Limb (tissue), 2 donors: ENCODE measurements at regions not wholly inside any gene's neighbourhood (a gene's known extent, or its start where the extent isn't known, plus 50 kb on each side); places are given as distances from the start of the nearest gene placed in this dataset.
A peak's percentile ranks its signal among the peaks of the same experiment; 100 is the strongest.

Experiments used
- DNase-seq, 2 donors: peaks; one replicate each; pipeline ENCODE4 v3.0.0-alpha.2; 2016; ENCODE audit errors: extremely low spot score in 2 of 2

DNA sequence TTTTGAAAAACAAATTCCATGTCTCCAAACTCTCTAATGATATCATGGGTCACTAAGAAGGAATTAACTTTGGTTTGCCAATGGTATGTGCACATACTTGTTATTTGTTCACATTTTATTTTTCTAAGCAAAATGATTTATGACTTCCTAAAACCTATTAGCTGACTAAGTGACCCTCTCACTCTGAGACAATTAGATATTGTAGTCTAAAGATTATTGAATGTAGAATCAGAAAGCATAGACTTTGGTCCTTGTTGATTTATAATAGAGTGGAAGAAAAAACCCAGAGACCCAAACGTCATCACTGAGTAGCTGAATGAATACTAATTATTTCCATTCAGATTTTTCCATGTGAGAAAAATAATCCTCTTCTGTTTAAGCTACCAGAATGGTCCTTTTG is 243.5 kb upstream of the ANO3 start:
- DNase-seq, result no peak

DNA sequence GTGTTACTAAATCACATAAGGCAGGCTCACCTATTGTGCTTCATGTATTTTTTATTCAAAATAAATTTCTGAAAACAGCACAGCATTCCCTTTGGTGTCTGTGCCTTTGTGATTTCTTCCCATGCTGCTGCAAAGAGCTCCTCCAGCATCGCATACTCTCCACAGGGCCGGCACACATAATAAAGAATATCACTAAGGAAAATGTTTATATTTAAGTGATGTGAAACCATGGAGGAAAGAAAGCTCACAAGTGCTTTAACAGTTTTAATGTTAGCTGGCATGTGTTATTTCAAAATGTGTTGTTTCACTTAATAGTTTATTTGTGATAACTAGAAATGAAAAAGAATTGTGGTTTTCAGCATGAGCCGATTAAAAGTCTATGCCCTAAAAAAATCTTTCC is 241.3 kb upstream of the ANO3 start:
- no peak for DNase-seq

DNA sequence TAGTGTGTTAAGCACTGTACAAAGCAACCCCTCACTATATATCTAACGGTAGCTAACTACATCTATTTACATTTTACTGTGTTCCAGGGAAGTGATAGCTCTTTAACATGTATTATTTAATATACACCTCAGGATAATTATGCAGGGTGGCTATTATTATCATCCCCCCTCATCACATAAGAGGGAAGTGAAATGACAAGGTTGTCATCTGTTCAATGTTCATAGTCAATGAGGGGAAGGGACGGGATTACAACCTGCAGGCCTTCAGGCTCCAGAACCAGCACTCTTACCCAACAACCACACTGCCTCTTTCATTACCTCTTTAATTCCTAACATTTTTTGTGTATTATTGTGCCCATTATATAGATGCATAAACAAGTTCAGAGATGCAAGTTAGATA is 238.7 kb upstream of the ANO3 start:
- no peak for DNase-seq

DNA sequence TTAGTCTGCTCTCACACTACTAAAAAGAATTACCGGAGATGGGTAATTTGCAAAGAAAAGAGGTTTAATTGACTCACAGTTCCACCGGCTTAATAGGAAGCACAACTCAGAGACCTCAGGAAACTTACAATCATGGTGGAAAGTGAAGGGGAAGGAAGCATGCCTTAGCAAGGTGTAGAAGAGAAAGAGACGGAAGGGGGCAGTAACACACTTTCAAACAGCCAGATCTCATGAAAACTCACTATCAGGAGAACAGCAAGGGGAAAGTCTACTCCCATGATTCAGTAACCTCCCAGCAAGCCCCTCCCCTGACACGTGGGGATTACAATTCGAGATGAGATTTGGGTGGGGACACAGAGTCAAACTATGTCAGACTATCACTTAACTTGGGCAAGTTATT is 236.6 kb upstream of the ANO3 start:
- no peak for DNase-seq

DNA sequence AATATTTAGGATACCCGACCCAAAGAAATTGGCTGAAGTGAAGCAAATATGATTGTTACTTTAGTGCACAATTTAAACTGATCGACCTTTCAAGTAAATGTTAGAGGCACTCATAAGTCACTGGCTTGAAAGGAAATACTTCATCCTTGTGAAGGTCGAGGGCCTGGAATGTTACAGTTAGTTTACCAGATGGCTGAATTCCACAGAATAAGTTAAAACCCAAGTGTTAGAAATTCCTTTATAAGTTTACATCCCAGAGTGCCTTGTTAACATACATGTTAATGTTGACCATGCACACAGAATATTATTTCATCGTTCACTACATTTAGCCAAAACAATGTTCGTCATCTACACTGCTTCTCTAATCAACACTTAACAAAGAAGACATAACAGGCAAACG is 235.5 kb upstream of the ANO3 start:
- no peak for DNase-seq

DNA sequence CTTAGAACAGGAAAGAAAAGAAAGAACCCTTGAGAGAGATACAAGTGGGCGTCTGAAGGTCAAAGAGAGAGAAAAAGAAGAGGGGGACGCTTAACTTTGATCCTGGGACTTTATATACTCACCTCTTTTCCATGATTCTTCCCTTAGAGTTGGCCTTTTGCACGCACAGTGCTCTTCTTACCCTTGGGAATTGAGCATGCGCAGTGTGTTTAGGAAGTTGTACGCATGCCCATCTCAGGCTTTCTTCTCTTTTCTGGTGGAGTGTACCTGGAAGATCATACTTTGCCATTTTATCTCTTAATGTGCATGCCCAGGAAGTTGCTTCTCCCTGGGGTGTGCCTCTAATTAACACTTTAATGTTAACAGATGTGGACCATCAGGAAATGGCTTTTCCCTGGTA is 229.6 kb upstream of the ANO3 start:
- DNase-seq, result no peak

DNA sequence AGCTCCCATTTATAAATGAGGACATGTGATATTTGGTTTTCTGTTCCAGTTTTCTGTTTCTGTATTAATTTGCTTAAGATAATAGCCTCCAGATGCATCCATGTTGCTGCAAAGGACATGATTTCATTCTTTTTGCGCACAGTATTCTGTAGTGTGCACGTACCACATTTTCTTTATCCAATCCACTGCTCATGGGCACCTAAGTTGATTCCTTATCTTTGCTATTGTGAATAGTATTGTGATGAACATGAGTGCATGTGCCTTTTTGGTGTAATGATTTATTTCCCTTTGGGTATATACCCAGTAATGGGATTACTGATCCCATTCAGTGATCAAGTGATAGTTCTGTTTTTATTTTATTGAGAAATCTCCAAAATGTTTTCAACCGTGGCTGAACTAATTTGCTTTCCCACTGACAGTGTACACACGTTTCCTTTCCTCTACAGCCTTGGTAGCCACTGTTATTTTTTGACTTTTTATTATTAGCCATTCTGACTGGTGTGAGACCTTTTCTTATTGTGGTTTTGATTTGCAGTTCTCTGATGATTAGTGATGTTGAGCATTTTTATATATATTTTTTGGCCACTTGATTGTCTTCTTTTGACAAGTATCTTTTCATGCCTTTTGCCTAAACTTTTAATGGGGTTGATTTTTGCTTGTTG is 226.0 kb upstream of the ANO3 start:
- DNase-seq, result no peak

DNA sequence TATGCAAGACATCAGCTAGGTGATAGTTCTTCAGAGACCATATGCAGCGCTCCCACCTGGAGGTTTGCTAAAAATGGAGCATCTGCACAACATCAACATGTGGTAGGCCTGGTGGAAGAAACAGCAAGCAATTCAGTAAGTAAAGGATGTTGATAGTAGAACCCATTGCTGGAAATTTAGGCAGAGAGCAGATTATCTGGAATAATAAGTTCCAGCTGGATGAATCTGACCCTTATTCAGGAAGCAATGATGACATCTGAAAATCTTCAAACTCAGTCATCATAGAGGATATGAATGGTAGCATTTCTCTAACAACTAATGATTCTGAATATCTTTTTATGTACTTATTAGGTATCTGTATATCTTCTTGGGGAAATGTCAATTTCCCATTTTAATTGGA is 225.2 kb upstream of the ANO3 start:
- no peak for DNase-seq

DNA sequence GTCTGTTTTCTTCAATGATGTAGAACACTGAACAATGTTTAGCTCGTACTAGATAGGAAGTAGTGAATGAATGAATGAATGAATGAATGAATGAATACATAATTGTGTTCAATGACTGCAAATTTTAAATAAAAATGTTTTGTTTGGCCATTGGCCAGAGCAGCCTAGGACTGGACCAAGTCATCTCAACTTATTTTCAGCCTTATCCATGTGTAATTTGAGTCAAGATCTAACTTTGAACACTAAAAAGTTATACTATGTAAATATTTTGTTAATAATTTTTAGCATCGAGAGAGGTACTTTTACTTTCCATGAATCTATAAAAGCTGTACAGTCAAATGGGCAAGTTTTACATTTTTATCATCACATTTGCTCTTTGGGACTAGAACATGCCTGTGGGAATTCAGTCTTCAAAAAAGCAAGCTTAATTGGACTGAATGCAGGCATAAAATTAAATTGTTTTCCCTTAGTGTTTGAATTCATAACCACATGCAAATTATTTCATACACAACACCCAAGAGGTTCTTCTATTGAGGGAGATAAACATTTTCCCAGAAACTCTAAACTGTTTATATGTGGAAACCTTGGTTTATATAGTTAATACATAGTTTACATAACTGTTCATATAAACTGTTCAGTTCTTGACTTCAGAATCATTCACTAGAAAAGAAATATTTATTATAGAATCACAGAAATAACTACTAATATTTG is 222.1 kb upstream of the ANO3 start:
- no peak for DNase-seq

DNA sequence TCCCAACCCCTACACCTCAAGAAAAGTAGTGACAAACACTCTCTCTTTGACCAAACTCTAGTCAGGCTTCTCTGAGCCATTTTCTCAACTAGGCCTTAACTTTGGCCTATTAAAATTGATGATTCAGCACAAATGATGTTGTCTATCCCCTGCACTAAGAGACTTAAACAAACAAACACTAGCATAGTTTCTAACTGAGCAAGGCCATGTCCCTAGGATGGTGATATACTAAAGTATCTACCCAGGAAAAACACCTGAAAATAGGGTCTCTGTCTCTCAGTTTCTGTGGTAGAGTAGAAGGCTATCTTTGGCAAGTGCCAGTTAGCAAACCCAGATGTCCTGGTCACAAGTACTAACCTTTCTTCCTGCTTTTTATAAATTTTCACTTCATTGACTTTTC is 219.7 kb upstream of the ANO3 start:
- DNase-seq, result no peak

DNA sequence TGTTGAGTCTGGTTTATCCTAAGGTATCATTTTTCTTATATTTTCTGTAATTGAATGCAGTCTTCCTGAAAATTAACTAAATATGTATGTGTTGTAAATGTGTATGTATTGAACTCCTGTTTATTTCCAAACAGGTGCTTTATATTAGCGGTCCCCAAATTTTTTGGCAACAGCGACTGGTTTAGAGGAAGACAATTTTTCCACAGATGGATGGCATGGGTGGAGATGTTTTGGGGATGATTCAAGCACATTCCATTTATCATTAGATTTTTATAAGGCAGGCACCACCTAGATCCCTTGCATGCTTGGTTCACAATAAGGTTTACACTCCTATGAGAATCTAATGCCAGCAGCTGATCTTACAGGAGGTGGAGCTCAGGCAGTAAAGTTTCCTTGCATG is 210.5 kb upstream of the ANO3 start:
- no peak for DNase-seq

DNA sequence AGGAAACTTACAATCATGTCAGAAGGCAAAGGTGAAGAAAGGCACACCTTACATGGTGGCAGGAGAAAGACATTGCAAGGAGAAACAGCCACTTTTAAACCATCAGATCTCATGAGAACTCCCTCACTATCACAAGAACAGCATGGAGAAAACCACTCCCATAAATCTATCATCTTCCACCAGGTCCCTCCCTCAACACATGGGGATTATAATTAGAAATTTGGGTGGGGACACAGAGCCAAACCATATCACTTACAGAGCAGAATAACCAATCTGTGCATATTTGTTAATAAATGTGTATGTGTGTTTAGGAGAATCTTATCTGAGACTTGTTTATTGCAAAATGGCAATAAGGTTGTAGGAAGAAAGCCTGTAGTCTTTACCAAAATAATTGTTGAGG is 205.2 kb upstream of the ANO3 start:
- no peak for DNase-seq

DNA sequence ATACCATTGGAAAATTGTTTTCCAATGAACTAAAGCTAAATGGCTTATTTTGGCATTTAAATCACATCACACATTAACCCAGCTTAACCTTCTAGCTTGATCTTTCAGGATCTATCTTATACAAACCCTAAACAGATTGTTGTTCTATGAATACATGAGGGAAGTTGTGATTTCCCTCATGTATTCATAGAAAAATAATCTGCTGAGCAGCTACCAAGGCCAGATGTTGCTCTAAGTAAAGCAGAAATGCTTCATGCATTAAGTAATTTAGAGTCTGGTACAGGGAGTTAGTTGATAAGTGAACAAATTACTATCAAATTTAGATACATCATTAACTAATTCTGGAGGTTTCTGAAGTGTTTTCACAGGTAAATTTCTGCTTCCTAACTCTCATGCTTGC is 204.6 kb upstream of the ANO3 start:
- DNase-seq, result no peak

DNA sequence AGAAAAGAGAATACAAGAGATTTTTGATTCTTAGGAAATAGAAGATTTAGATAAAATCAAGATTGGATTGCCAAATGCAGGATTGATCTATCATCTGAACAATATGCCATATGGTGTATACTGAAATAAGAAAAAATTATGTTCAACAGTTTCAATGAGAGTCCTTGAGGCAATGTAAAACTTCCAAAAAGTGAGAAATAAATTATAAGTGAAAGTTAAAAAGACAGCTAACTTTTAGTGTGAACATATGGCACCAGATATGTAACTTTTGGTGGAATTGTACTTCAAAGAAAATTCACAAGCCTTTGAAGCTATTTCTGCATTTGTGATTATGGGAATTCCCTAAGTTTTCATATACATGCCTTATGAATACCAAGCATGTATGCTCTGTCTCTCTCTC is 200.5 kb upstream of the ANO3 start:
- no peak for DNase-seq

DNA sequence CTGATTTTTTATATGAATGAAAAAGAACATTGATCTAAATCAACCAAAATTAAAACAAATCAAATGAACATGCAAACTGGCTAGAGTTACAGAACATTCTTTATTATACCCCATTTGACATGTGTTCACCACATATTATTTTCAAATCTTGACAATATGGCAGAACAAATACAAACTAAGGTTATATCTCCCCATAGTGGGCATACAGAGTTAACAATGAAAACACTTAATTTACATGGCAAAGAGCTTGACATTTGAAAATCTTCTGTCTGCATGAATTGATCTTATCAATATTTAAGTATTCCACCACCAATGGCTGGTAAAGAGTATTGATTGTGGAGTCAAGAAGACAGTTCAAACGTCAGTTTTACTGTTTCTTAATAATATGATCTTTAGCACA is 197.9 kb upstream of the ANO3 start:
- no peak for DNase-seq

DNA sequence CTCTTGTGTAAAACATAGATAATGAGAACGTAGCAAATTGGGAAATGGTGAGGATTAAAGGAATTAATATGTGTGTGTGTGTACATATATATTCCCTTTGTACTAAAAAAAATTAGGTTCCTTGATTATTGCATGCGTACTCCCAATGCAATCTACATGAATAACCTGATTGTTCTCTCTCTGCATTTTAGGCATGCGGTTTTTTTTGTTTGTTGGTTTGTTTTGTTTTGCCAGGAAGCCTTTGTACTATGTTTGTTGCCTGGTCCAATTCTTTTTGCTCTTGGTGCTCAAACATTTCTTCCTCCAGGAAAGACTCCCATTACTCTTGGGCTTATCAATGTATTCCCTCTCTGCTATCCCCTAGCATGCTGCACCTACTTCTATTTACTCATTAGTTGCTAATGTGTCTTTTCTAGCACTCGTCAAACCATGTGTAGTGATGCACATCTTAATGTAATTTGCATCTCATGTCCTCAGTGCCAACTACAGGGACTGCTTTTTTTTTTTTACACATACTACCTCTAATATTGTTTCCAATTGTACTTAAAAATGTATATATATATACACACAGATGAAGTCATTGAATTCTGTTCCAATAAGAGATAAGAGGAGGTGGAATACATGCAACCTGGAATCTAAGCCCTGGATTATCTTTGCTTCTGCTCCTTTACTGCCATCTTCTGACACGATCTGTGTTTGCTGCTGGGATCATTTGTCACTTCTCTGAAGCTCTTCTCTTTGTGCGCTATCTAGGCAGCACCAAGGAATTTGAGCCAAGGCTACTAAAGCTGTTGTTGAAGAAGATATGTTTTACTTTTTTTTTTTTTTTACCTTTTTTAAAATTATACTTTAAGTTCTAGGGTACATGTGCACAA is 197.2 kb upstream of the ANO3 start:
- DNase-seq, result peak in 1 of 2 donors; percentile 30

DNA sequence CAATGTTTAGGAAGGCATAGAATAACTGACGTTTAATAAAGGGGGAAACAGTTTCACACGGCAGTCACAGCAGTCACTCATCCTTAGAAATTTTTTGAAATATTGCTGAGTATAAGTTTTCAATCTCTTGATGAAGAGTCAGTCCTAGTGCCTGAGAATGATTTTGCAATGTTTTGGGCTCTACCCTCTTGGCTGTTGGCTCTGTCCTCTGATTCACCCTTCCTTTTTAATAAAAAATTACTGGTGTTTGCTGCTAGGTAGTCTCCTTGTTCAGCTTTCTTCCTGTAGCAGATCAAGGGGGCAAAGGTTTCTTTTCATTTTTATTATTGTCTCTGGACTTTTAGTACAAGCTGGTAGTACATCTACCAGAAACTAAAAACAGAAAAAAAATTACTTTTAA is 194.3 kb upstream of the ANO3 start:
- DNase-seq, result no peak

DNA sequence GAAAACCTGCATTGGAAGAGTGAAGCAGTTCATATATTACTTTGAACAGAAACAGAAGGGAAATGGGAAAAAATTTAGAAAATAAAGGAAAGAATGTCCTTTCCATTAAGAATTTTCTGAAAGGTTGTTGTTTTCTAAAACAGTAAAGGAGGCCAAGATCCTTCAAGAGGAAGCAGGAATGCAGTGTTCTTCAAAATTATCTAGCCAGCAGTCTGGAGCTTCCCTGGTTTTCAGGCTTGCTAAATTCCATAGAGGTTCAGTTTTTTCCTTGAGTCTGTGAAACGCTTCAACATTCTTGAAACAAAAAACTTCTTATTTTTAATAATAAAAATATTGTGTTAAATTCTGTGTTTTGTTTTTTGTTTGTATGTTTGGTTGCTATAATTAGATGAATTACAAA is 189.0 kb upstream of the ANO3 start:
- DNase-seq, result no peak

DNA sequence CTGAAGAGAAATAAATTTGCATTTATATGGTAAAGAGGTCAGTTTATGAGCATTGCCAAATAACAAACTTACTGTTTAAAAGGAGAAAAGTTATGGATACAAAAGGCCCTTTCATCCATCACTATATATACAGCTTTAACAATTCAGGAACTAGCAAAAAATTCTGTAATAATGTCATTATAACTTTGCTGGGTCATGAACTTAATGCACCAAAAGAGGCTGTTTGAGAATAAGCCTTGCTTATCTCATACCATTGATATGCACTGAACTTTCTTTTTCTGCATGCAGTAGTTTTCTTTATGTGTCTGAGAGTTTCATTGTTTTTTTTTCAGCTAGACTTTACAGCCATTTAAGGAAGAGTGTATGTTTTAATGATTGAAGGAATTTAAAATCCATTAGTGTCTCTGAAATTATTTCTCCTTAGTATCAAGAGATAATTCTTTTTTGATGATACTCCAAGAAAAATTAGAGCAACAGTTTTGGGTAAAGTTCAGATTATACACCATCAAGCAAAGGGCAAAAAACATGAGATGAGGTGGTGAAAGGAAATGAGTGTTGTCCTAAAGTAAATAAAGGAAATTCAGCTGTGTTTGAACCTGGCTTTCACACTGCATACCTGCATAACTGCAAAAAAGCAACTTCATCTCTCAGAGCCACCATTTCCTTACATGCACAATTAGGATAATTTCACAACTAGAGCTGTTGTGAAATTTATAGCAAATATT is 188.2 kb upstream of the ANO3 start:
- DNase-seq, result no peak

DNA sequence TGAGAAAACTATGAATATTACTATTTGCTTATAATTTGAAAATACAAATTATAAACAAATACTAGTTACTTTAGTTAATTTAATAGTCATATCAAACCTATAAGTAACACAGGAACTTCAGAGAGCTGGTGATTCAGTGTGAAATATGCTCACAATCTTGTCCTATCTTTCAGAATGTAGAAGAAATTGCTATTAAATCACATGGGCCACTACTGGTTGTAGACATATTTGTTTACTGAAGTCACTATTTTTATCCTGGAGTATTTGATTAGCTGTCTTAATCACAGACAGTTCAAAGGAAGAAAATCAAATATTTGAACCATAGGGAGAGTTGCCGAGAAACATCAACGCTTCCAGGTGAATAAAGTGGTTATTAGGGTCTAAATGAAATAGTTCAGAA is 187.6 kb upstream of the ANO3 start:
- DNase-seq, result no peak

DNA sequence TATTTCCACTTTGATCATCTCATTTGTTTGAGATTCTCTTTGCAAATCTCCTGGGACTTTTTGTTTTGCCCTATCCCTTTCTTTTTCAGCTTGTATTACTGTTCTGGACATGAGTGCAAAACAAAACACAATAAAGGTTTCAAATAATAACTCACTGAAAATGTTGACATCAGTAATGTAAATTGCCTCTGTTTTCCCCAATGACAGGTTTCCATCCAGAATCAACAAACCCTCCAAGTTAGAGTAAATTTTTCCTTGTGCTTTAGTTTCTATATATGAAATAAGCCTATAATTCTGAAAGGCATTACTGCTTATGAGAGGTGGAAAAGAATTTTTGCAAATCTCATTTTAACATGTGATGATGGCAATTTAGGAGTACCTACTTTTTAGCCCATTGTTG is 187.0 kb upstream of the ANO3 start:
- no peak for DNase-seq

DNA sequence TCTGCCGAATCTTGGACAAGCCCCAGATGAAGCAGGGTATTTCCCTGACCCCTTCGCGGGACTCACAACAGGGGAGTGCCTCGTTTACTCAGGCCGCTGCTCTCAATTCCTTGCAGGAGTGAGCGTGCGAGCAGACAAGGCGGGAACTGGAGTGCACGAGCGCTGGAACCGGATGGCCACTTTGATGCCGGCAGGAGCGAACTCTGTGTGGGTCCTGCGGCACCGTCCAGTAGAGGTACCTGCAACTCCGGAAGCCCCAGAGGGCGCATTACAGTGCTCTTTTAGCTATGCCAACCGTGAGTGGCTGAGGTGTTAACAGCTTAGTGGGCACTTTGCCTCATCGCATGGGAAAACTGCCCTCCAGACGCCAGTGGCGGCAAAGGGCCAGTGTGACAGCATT is 182.3 kb upstream of the ANO3 start:
- DNase-seq, result no peak
